GM18505 (cell line): ENCODE measurements at regions not wholly inside any gene's neighbourhood (a gene's known extent, or its start where the extent isn't known, plus 50 kb on each side); places are given as distances from the start of the nearest gene placed in this dataset.
"Not testable (repeated sequence)": the region's sequence is repeated elsewhere in the genome, so short reads cannot be mapped to it uniquely, and the experiment has no call there.

Source experiments
- ATAC-seq: cut with Tn5 transposase; IDR thresholded peaks from one replicate; pipeline ENCODE4 v1.9.1; 2021; ENCODE audit not compliant: unreplicated experiment
- POLR2A ChIP-seq: IDR thresholded peaks from 4 replicates; pipeline ENCODE4 v1.6.1; 2011; ENCODE audit warnings: borderline replicate concordance; ENCODE audit not compliant: insufficient read depth, insufficient read length; ENCODE audit errors: extremely low read depth

- TF ChIP-seq POLR2A, result no peak
- ATAC-seq, result no peak
These were observed 66.7 kb upstream of the SMARCAD1 start for GRCh38 chr4:94141001-94141400.

DNA sequence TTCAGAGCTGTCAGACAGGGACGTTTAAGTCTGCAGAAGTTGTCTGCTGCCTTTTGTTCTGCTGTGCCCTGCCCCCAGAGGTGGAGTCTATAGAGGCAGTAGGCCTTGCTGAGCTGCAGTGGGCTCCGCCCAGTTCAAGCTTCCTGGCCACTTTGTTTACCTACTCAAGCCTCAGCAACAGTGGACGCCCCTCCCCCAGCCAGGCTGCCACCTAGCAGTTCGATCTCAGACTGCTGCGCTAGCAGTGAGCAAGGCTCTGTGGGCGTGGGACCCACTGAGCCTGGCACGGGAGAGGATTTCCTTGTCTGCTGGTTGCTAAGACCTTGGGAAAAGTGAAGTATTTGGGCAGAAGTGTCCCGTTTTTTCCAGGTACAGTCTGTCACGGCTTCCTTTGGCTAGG lies 59.6 kb upstream of the SMARCAD1 start:
- ATAC-seq, result not testable (repeated sequence)

DNA sequence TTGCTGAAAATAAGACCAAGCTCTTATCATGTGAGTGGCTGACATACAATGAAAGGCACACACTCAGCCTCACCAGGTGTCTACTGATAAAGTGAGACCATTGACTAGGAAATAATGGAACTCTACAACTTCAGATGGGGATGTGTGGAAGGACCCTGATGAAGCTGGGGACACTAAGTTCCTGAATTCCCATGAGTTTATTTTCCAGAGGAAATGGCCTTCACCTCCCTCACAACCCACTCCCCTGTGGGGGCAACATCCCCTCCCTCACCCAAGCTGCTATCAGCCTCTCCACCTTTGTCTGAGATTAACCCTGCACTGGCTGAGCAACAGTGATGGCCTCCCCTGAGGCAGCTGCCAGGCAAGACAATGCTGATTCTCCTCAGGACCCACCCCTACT lies 55.2 kb upstream of the SMARCAD1 start:
- no peak for TF ChIP-seq POLR2A
- ATAC-seq, result no peak

- ATAC-seq, result not testable (repeated sequence)
These were observed 52.3 kb upstream of the SMARCAD1 start for GRCh38 chr4:94155404-94155803.

DNA sequence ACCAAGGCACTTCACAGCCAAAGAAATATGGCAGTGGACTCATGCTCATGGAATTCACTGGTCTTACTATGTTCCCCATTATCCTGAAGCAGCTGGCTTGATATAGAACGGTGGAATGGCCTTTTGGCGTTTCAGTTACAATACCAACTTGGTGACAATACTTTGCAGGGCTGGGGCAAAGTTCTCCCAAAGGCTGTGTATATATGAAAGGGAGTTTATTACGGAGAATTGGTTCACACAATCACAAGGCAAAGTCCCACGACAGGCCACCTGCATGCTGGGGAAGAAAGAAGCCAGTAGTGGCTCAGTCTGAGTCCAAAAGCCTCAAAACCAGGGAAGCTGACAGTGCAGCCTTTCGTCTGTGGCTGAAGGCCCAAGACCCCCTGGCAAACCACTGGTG lies 50.8 kb upstream of the SMARCAD1 start:
- TF ChIP-seq POLR2A, result no peak
- ATAC-seq, result no peak
